Tibial nerve (tissue), 4 donors: ENCODE measurements at regions not wholly inside any gene's neighbourhood (a gene's known extent, or its start where the extent isn't known, plus 50 kb on each side); places are given as distances from the start of the nearest gene placed in this dataset.

Experiments used
- EP300 ChIP-seq, 2 donors: sonication (generic); formaldehyde crosslinking; IDR thresholded peaks; one replicate each; pipeline ENCODE4 v1.6.1; 2017; ENCODE audit warnings: antibody characterized with exemption in 2 of 2, mild to moderate bottlenecking in 1 of 2
- TF ChIP-seq, protein P1 (sequence below), 5 experiments: fragments of 200-600 bp in 3 of 5; fragments of 450-650 bp in 2 of 5; sonication (generic) in 3 of 5; IDR thresholded peaks; one replicate each; pipeline ENCODE4 v1.5.1; 2016 to 2019; ENCODE audit warnings: antibody characterized with exemption in 5 of 5, mild to moderate bottlenecking in 3 of 5, moderate library complexity in 2 of 5

DNA sequence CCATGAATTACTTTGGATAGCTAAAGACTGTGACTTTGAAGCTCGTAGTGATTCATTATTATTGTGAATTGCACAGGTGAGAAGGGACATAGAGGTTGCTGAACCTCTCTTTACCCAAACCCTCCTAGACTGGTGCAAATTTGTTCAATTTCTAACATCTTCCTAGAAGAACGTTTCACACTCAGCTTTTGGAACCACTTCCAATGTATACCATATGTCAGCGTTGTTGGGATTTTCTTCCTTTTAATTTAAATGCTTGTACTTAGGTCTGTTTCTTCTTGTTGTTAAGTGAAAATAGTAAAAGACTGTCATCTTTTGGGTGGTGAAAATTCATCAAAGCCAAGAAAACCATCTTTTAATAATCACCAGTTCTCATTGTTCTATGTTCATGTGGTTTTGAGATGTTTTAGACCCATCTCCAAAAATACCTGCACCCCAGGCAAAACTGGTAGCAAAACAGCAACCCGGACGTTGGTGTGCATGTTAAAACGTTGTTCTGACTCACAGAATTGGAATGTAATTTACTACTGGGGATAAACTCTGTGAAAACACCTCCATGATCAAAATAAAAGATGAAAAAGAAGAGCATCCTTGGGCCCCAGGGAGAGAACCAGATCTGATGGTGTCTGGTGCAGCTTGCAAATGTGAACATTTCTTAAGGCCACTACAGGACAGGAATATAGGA is 238.3 kb downstream of the NPR3 start:
- TF ChIP-seq, protein P1, sequence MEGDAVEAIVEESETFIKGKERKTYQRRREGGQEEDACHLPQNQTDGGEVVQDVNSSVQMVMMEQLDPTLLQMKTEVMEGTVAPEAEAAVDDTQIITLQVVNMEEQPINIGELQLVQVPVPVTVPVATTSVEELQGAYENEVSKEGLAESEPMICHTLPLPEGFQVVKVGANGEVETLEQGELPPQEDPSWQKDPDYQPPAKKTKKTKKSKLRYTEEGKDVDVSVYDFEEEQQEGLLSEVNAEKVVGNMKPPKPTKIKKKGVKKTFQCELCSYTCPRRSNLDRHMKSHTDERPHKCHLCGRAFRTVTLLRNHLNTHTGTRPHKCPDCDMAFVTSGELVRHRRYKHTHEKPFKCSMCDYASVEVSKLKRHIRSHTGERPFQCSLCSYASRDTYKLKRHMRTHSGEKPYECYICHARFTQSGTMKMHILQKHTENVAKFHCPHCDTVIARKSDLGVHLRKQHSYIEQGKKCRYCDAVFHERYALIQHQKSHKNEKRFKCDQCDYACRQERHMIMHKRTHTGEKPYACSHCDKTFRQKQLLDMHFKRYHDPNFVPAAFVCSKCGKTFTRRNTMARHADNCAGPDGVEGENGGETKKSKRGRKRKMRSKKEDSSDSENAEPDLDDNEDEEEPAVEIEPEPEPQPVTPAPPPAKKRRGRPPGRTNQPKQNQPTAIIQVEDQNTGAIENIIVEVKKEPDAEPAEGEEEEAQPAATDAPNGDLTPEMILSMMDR (IDR thresholded peaks at IDR 0.05), result no peak
- TF ChIP-seq EP300 (IDR thresholded peaks at IDR 0.05), result no peak
